Peyer's patch (tissue), 4 donors: ENCODE measurements at regions not wholly inside any gene's neighbourhood (a gene's known extent, or its start where the extent isn't known, plus 50 kb on each side); places are given as distances from the start of the nearest gene placed in this dataset.
A peak's percentile ranks its signal among the peaks of the same experiment; 100 is the strongest.

Source experiments
- DNase-seq, 3 donors: peaks; one replicate each; pipeline ENCODE4 v3.0.0-alpha.2; 2017 to 2019
- H3K27ac ChIP-seq, 4 donors: fragments of 200-600 bp; sonication (generic); one replicate each; pipeline ENCODE4 v1.5.1; 2016 to 2019
- H3K27me3 ChIP-seq, 2 donors: fragments of 200-600 bp; sonication (generic); one replicate each; pipeline ENCODE4 v1.5.1; 2019
- H3K36me3 ChIP-seq, 3 donors: fragments of 200-600 bp; sonication (generic); one replicate each; pipeline ENCODE4 v1.5.1; 2016 to 2019
- H3K4me1 ChIP-seq, 4 donors: fragments of 200-600 bp; sonication (generic); one replicate each; pipeline ENCODE4 v1.5.1; 2016 to 2019
- H3K4me3 ChIP-seq, 4 donors: fragments of 200-600 bp; sonication (generic); 1 replicate in 3 of 4; 2 replicates in 1 of 4; pipeline ENCODE4 v1.5.1; 2016 to 2019; ENCODE audit warnings: mild to moderate bottlenecking in 1 of 4
- H3K9me3 ChIP-seq, 4 donors: fragments of 200-600 bp; sonication (generic); one replicate each; pipeline ENCODE4 v1.5.1; 2016 to 2019; ENCODE audit warnings: mild to moderate bottlenecking in 1 of 4
- CTCF ChIP-seq, 6 experiments: fragments of 450-650 bp in 4 of 6; fragments of 200-600 bp in 2 of 6; sonication (generic) in 1 of 6; IDR thresholded peaks; one replicate each; pipeline ENCODE4 v1.5.1; 2017 to 2019; ENCODE audit warnings: antibody characterized with exemption in 6 of 6, mild to moderate bottlenecking in 3 of 6, moderate library complexity in 1 of 6
- POLR2A ChIP-seq, 2 donors: fragments of 450-650 bp; IDR thresholded peaks; one replicate each; pipeline ENCODE4 v1.5.1; 2017; ENCODE audit warnings: antibody characterized with exemption in 2 of 2, mild to moderate bottlenecking in 2 of 2, moderate library complexity in 2 of 2

DNA sequence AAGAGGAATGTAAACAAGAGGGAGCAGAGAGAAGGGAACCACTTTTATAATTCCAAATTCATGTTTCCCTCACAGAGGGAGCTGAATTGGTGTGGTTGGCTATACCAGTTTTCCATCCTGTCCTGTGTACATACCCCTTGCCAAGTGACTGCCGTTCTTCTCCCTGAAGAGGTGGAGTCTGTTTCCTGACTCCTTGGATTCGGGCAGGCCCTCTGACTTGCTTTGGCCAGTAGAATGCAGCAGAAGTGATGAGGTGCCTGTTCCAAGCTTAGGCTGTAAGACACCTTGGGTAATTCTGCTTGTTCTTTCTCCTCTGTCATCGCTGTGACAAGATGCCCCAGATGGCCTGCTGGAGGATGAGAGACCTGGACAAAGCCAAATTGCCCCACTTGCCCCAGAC lies 124.7 kb downstream of the UCHL1 start:
- DNase-seq: no peak
- no peaks in the 10 kb centered on the region for H3K9me3 ChIP-seq
- H3K27ac ChIP-seq: no peak overlapping the region
- peaks cover 0 to 5% (median 0%) of the 10 kb centered on the region in 4 donors for H3K4me1 ChIP-seq
- H3K4me3 ChIP-seq: no peak overlapping the region
- TF ChIP-seq POLR2A (IDR thresholded peaks at IDR 0.05) (no peak), CTCF (IDR thresholded peaks at IDR 0.05) (no peak)
- no peaks in the 10 kb centered on the region for H3K36me3 ChIP-seq
- H3K27me3 ChIP-seq: no peaks in the 10 kb centered on the region

DNA sequence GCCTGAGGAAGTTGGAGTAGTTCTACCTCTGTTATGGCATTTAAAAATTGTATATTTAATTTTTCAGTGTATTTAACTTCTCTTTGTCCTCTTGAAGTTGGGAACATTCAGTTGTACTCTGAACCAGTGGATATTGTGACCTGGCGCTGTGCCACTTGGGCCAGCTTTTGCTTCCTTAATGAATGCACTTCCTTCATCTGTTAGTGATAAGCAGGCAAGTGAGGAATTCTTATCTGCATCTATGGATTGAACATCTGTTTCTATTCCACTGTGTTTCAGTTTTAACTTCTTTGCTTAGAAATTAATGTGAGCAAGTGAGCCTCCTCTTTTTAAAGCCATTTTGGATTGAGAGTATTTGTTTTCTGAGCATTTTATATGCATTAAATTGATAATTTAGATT lies 128.3 kb downstream of the UCHL1 start:
- no peak for TF ChIP-seq POLR2A (IDR thresholded peaks at IDR 0.05)
- no peak for TF ChIP-seq CTCF (IDR thresholded peaks at IDR 0.05)
- no peaks in the 10 kb centered on the region for H3K27me3 ChIP-seq
- no peaks in the 10 kb centered on the region for H3K36me3 ChIP-seq
- peaks cover 0 to 5% (median 0%) of the 10 kb centered on the region in 4 donors for H3K4me1 ChIP-seq
- H3K9me3 ChIP-seq: no peaks in the 10 kb centered on the region
- H3K27ac ChIP-seq: no peak overlapping the region
- no peak overlapping the region for H3K4me3 ChIP-seq
- peak in 2 of 3 donors; percentile 76 to 82 for DNase-seq

- no peaks in the 10 kb centered on the region for H3K9me3 ChIP-seq
- H3K27me3 ChIP-seq: no peaks in the 10 kb centered on the region
- no peak for DNase-seq
- H3K27ac ChIP-seq: no peak overlapping the region
- no peak for TF ChIP-seq POLR2A (IDR thresholded peaks at IDR 0.05)
- TF ChIP-seq CTCF (IDR thresholded peaks at IDR 0.05): no peak
- H3K36me3 ChIP-seq: no peaks in the 10 kb centered on the region
- H3K4me3 ChIP-seq: no peak overlapping the region
- H3K4me1 ChIP-seq: peaks cover 0 to 5% (median 0%) of the 10 kb centered on the region in 4 donors
Measured at GRCh38 chr4:41385481-41385880, 128.8 kb downstream of the UCHL1 start.

GRCh38 chr4:41388080-41388479 lies 131.4 kb downstream of the UCHL1 start:
- peaks cover 0 to 5% (median 0%) of the 10 kb centered on the region in 4 donors for H3K4me1 ChIP-seq
- no peak overlapping the region for H3K4me3 ChIP-seq
- H3K27me3 ChIP-seq: no peaks in the 10 kb centered on the region
- TF ChIP-seq CTCF (IDR thresholded peaks at IDR 0.05) (no peak), POLR2A (IDR thresholded peaks at IDR 0.05) (no peak)
- H3K9me3 ChIP-seq: no peaks in the 10 kb centered on the region
- H3K27ac ChIP-seq: no peak overlapping the region
- no peak for DNase-seq
- H3K36me3 ChIP-seq: no peaks in the 10 kb centered on the region

DNA sequence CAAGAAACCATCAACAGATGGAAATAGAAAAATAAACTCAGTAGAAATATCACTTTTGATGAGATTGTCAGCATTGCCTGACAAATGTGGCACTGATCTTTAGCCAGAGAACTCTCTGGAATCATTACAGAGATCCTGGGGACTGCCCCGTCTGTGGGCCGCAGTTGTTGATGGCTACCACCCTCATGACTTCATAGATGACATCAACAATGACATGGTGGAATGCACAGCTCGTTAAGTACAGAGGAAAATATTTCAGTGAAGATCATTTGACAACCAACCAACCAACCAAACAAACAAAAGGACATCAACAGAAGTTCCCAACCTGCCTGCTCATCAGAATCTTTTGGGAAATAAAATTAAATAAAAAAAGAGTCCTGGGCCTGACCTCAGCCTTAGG lies 132.6 kb downstream of the UCHL1 start:
- no peak overlapping the region for H3K27ac ChIP-seq
- DNase-seq: no peak
- peaks cover 0 to 5% (median 0%) of the 10 kb centered on the region in 4 donors for H3K4me1 ChIP-seq
- TF ChIP-seq CTCF (IDR thresholded peaks at IDR 0.05) (no peak), POLR2A (IDR thresholded peaks at IDR 0.05) (no peak)
- no peak overlapping the region for H3K4me3 ChIP-seq
- H3K27me3 ChIP-seq: no peaks in the 10 kb centered on the region
- no peaks in the 10 kb centered on the region for H3K9me3 ChIP-seq
- no peaks in the 10 kb centered on the region for H3K36me3 ChIP-seq

- TF ChIP-seq POLR2A (IDR thresholded peaks at IDR 0.05) (no peak), CTCF (IDR thresholded peaks at IDR 0.05) (no peak)
- no peak for DNase-seq
- H3K27me3 ChIP-seq: no peaks in the 10 kb centered on the region
- H3K4me3 ChIP-seq: no peak overlapping the region
- H3K4me1 ChIP-seq: no peaks in the 10 kb centered on the region
- no peak overlapping the region for H3K27ac ChIP-seq
- no peaks in the 10 kb centered on the region for H3K9me3 ChIP-seq
- H3K36me3 ChIP-seq: no peaks in the 10 kb centered on the region
Measured at GRCh38 chr4:41390661-41391060, 133.9 kb downstream of the UCHL1 start.
